Chondrocyte (in vitro differentiated cells): ENCODE measurements at regions not wholly inside any gene's neighbourhood (a gene's known extent, or its start where the extent isn't known, plus 50 kb on each side); places are given as distances from the start of the nearest gene placed in this dataset.

ENCODE experiments used
- DNase-seq: peaks from one replicate; pipeline ENCODE4 v3.0.0; 2021; ENCODE audit warnings: mixed read lengths, low spot score
- H3K27ac Mint-ChIP-seq: one replicate; pipeline ENCODE4 v1.8.0; 2021; ENCODE audit warnings: mild to moderate bottlenecking, moderate library complexity, mixed read lengths; ENCODE audit not compliant: unreplicated experiment
- H3K27me3 Mint-ChIP-seq: 2 replicates; pipeline ENCODE4 v1.8.0; 2021; ENCODE audit warnings: low read depth, mixed read lengths
- H3K36me3 Mint-ChIP-seq: 2 replicates; pipeline ENCODE4 v1.8.0; 2021; ENCODE audit warnings: low read depth, mixed read lengths
- H3K4me1 Mint-ChIP-seq: 2 replicates; pipeline ENCODE4 v1.8.0; 2021; ENCODE audit warnings: low read depth, mild to moderate bottlenecking, mixed read lengths
- H3K4me3 Mint-ChIP-seq: one replicate; pipeline ENCODE4 v1.8.0; 2021; ENCODE audit warnings: mild to moderate bottlenecking, moderate library complexity, mixed read lengths; ENCODE audit not compliant: unreplicated experiment
- H3K9me3 Mint-ChIP-seq: 2 replicates; pipeline ENCODE4 v1.8.0; 2021; ENCODE audit warnings: low read depth, mixed read lengths
- CTCF ChIP-seq: fragments of 200-600 bp; sonication (generic); IDR thresholded peaks from 2 replicates; pipeline ENCODE4 v1.5.0; 2021; ENCODE audit warnings: antibody characterized with exemption, mild to moderate bottlenecking, moderate library complexity

- H3K27me3 Mint-ChIP-seq = no peaks in the 10 kb centered on the region
- no peaks in the 10 kb centered on the region for H3K36me3 Mint-ChIP-seq
- H3K27ac Mint-ChIP-seq = no peak overlapping the region
- H3K4me1 Mint-ChIP-seq = no peaks in the 10 kb centered on the region
- peaks cover 2% of the 10 kb centered on the region for H3K9me3 Mint-ChIP-seq
- no peak for TF ChIP-seq CTCF
- H3K4me3 Mint-ChIP-seq = no peak overlapping the region
- no peak for DNase-seq
Measured at GRCh38 chr4:162874748-162875147, 291.9 kb downstream of the NAF1 start.

- Mint-ChIP-seq H3K27me3 (peaks cover 4% of the 10 kb centered on the region), H3K36me3 (no peaks in the 10 kb centered on the region), H3K27ac (no peak overlapping the region), H3K9me3 (peaks cover 9% of the 10 kb centered on the region), H3K4me3 (no peak overlapping the region), H3K4me1 (no peaks in the 10 kb centered on the region)
- no peak for DNase-seq
- TF ChIP-seq CTCF = no peak
Measured at GRCh38 chr4:162871990-162872389, 294.7 kb downstream of the NAF1 start.

- Mint-ChIP-seq H3K27me3 (peaks cover 4% of the 10 kb centered on the region), H3K36me3 (no peaks in the 10 kb centered on the region), H3K4me1 (no peaks in the 10 kb centered on the region), H3K4me3 (no peak overlapping the region), H3K27ac (no peak overlapping the region), H3K9me3 (peaks cover 21% of the 10 kb centered on the region)
- no peak for DNase-seq
- no peak for TF ChIP-seq CTCF
Measured at GRCh38 chr4:162869157-162869556, 297.5 kb downstream of the NAF1 start.

GRCh38 chr4:162866565-162866964 is 300.1 kb downstream of the NAF1 start:
- H3K27ac Mint-ChIP-seq = no peak overlapping the region
- peaks cover 4% of the 10 kb centered on the region for H3K27me3 Mint-ChIP-seq
- H3K4me3 Mint-ChIP-seq = no peak overlapping the region
- no peaks in the 10 kb centered on the region for H3K4me1 Mint-ChIP-seq
- peaks cover 20% of the 10 kb centered on the region for H3K9me3 Mint-ChIP-seq
- no peak for DNase-seq
- H3K36me3 Mint-ChIP-seq = no peaks in the 10 kb centered on the region
- no peak for TF ChIP-seq CTCF

- no peak for TF ChIP-seq CTCF
- Mint-ChIP-seq H3K27me3 (peaks cover 6% of the 10 kb centered on the region), H3K27ac (no peak overlapping the region), H3K36me3 (no peaks in the 10 kb centered on the region), H3K9me3 (peaks cover 20% of the 10 kb centered on the region), H3K4me1 (no peaks in the 10 kb centered on the region), H3K4me3 (no peak overlapping the region)
- no peak for DNase-seq
Measured at GRCh38 chr4:162865102-162865501, 301.6 kb downstream of the NAF1 start.
